ENCODE measurements at regions not wholly inside any gene's neighbourhood (a gene's known extent, or its start where the extent isn't known, plus 50 kb on each side); places are given as distances from the start of the nearest gene placed in this dataset.

DNA sequence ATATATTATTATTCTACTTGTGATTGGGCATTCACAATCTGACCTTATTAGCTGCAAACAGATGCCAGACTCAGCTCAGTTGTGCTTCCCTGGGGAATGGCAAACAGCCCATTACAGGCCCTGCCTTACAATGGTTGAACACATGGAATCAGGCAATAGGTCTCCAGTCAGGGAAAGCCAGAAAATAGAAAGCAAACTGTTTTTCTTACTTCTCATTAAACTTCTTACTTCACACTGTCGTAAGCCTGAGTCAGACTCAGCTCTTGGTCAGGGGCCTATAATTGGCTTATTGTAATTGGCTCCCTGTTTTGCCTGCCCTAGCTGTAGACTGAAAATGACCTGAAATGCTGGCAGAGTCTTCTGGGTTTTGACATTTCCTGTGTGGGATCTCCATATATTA, 77.0 kb upstream of the CA10 start:
- TF ChIP-seq, protein P1, sequence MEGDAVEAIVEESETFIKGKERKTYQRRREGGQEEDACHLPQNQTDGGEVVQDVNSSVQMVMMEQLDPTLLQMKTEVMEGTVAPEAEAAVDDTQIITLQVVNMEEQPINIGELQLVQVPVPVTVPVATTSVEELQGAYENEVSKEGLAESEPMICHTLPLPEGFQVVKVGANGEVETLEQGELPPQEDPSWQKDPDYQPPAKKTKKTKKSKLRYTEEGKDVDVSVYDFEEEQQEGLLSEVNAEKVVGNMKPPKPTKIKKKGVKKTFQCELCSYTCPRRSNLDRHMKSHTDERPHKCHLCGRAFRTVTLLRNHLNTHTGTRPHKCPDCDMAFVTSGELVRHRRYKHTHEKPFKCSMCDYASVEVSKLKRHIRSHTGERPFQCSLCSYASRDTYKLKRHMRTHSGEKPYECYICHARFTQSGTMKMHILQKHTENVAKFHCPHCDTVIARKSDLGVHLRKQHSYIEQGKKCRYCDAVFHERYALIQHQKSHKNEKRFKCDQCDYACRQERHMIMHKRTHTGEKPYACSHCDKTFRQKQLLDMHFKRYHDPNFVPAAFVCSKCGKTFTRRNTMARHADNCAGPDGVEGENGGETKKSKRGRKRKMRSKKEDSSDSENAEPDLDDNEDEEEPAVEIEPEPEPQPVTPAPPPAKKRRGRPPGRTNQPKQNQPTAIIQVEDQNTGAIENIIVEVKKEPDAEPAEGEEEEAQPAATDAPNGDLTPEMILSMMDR (IDR thresholded peaks at IDR 0.05 in 2 of 3, conservative IDR thresholded peaks at IDR 0.05 in 1 of 3; ENCODE audit: borderline replicate concordance in 1 of 3, insufficient read depth in 1 of 3, low read depth in 2 of 3, low read length in 2 of 3) = no peak
- TF ChIP-seq POLR2A (IDR thresholded peaks at IDR 0.05; ENCODE audit: borderline replicate concordance, extremely low read depth, insufficient read depth, insufficient read length) = no peak
- no peak for TF ChIP-seq SP1 (IDR thresholded peaks at IDR 0.05; ENCODE audit: low read depth)
- TF ChIP-seq EZH2 (IDR thresholded peaks at IDR 0.05) = no peak
- TF ChIP-seq, protein P2, sequence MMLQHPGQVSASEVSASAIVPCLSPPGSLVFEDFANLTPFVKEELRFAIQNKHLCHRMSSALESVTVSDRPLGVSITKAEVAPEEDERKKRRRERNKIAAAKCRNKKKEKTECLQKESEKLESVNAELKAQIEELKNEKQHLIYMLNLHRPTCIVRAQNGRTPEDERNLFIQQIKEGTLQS (IDR thresholded peaks at IDR 0.05) = no peak
- TF ChIP-seq, protein P3, sequence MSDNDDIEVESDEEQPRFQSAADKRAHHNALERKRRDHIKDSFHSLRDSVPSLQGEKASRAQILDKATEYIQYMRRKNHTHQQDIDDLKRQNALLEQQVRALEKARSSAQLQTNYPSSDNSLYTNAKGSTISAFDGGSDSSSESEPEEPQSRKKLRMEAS (IDR thresholded peaks at IDR 0.05) = no peak
- TF ChIP-seq REST (IDR thresholded peaks at IDR 0.05; ENCODE audit: low read depth) = no peak

All from HCT116 (cell line).